ENCODE measurements at regions not wholly inside any gene's neighbourhood (a gene's known extent, or its start where the extent isn't known, plus 50 kb on each side); places are given as distances from the start of the nearest gene placed in this dataset.

DNA sequence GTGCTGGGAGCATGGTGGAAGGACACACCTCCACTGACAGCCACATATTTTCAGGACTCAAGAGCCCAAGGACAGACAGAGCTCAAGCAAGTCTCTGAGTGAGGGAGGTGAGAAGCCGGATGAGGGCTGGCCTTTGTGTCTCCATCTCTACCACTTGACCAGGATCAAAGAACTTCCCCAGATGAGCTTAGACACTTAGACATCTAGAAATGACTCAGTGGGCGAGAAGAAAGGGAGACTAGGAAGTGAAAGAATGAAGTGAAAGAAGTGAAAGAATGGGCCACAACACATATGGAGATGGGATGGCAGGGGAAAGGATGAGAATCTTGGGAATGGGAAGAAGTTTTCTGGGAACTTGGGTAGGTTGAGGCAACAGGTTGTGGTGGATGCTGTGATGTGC lies 274.9 kb upstream of the CCL2 start:
- TF ChIP-seq SNAI2 (CRISPR knock-in tag; IDR thresholded peaks at IDR 0.05): no peak
- no peak for TF ChIP-seq OSR1 (CRISPR knock-in tag; IDR thresholded peaks at IDR 0.05)
